Glutamatergic neuron (in vitro differentiated cells): ENCODE measurements at regions not wholly inside any gene's neighbourhood (a gene's known extent, or its start where the extent isn't known, plus 50 kb on each side); places are given as distances from the start of the nearest gene placed in this dataset.

Experiments used
- DNase-seq: peaks from one replicate; pipeline ENCODE4 v3.0.0; 2022
- H3K27ac Mint-ChIP-seq: one replicate; pipeline ENCODE4 v1.8.0; 2020; ENCODE audit warnings: mild to moderate bottlenecking, mixed read lengths, inconsistent platforms; ENCODE audit not compliant: unreplicated experiment
- H3K27me3 Mint-ChIP-seq: one replicate; pipeline ENCODE4 v1.8.0; 2020; ENCODE audit warnings: mild to moderate bottlenecking, moderate library complexity, mixed read lengths, inconsistent platforms; ENCODE audit not compliant: unreplicated experiment
- H3K36me3 Mint-ChIP-seq: one replicate; pipeline ENCODE4 v1.8.0; 2020; ENCODE audit warnings: mild to moderate bottlenecking, mixed read lengths, inconsistent platforms; ENCODE audit not compliant: unreplicated experiment
- H3K4me1 Mint-ChIP-seq: one replicate; pipeline ENCODE4 v1.8.0; 2020; ENCODE audit warnings: mild to moderate bottlenecking, low read depth, mixed read lengths, inconsistent platforms; ENCODE audit not compliant: unreplicated experiment
- H3K4me3 Mint-ChIP-seq: one replicate; pipeline ENCODE4 v1.8.0; 2020; ENCODE audit warnings: mild to moderate bottlenecking, mixed read lengths, inconsistent platforms; ENCODE audit not compliant: unreplicated experiment
- H3K9me3 Mint-ChIP-seq: one replicate; pipeline ENCODE4 v1.8.0; 2020; ENCODE audit warnings: mild to moderate bottlenecking, moderate library complexity, mixed read lengths, inconsistent platforms; ENCODE audit not compliant: unreplicated experiment
- CTCF ChIP-seq: fragments of 200-600 bp; sonication (generic); IDR thresholded peaks from one replicate; pipeline ENCODE4 v1.5.0; 2021; ENCODE audit not compliant: partially characterized antibody, unreplicated experiment

- Mint-ChIP-seq H3K4me3 (no peak overlapping the region), H3K27ac (peak overlapping the region; percentile 63), H3K27me3 (peaks cover 4% of the 10 kb centered on the region), H3K36me3 (no peaks in the 10 kb centered on the region), H3K9me3 (peaks cover 4% of the 10 kb centered on the region), H3K4me1 (peaks cover 19% of the 10 kb centered on the region)
- no peak for TF ChIP-seq CTCF
- DNase-seq: peak; percentile 29
Measured at GRCh38 chr17:72376526-72377345, 255.9 kb downstream of the SOX9 start.

- no peaks in the 10 kb centered on the region for H3K36me3 Mint-ChIP-seq
- TF ChIP-seq CTCF: no peak
- H3K4me3 Mint-ChIP-seq: no peak overlapping the region
- H3K27ac Mint-ChIP-seq: no peak overlapping the region
- peaks cover 6% of the 10 kb centered on the region for H3K27me3 Mint-ChIP-seq
- peaks cover 25% of the 10 kb centered on the region for H3K4me1 Mint-ChIP-seq
- H3K9me3 Mint-ChIP-seq: peaks cover 6% of the 10 kb centered on the region
- DNase-seq: peak; percentile 49
Measured at GRCh38 chr17:72378414-72379390, 257.9 kb downstream of the SOX9 start.

- Mint-ChIP-seq H3K4me3 (peak overlapping the region; percentile 20), H3K4me1 (peaks cover 25% of the 10 kb centered on the region), H3K36me3 (no peaks in the 10 kb centered on the region), H3K27ac (no peak overlapping the region), H3K9me3 (peaks cover 8% of the 10 kb centered on the region), H3K27me3 (peaks cover 6% of the 10 kb centered on the region)
- no peak for DNase-seq
- no peak for TF ChIP-seq CTCF
Measured at GRCh38 chr17:72379516-72379915, 258.7 kb downstream of the SOX9 start.

GRCh38 chr17:72380120-72380519 lies 259.3 kb downstream of the SOX9 start:
- Mint-ChIP-seq H3K27me3 (peaks cover 6% of the 10 kb centered on the region), H3K27ac (no peak overlapping the region), H3K36me3 (no peaks in the 10 kb centered on the region), H3K4me3 (no peak overlapping the region), H3K4me1 (peaks cover 25% of the 10 kb centered on the region), H3K9me3 (peaks cover 8% of the 10 kb centered on the region)
- TF ChIP-seq CTCF: no peak
- DNase-seq: no peak
